Right atrium auricular region (tissue), 2 donors: ENCODE measurements at regions not wholly inside any gene's neighbourhood (a gene's known extent, or its start where the extent isn't known, plus 50 kb on each side); places are given as distances from the start of the nearest gene placed in this dataset.

Source experiments
- DNase-seq: peaks from one replicate; pipeline ENCODE4 v3.0.0-alpha.2; 2019; ENCODE audit warnings: low spot score
- H3K27ac ChIP-seq, 2 donors: fragments of 200-600 bp; sonication (generic); 1 replicate in 1 of 2; 2 replicates in 1 of 2; pipeline ENCODE4 v1.5.1; 2016 to 2019
- H3K27me3 ChIP-seq, 2 donors: fragments of 200-600 bp; sonication (generic); one replicate each; pipeline versions ENCODE4 v1.5.1 to v1.6.0; 2017 to 2019
- H3K36me3 ChIP-seq: fragments of 200-600 bp; sonication (generic); one replicate; pipeline ENCODE4 v1.5.1; 2016
- H3K4me1 ChIP-seq, 2 donors: fragments of 200-600 bp; sonication (generic); one replicate each; pipeline versions ENCODE4 v1.5.1 to v1.6.0; 2017 to 2019
- H3K4me3 ChIP-seq, 2 donors: fragments of 200-600 bp; sonication (generic); 1 replicate in 1 of 2; 2 replicates in 1 of 2; pipeline ENCODE4 v1.5.1; 2017 to 2019; ENCODE audit warnings: mild to moderate bottlenecking in 1 of 2, moderate library complexity in 1 of 2
- H3K9me3 ChIP-seq, 2 donors: fragments of 200-600 bp; sonication (generic); one replicate each; pipeline ENCODE4 v1.5.1; 2019
- CTCF ChIP-seq, 2 donors: fragments of 200-600 bp; sonication (generic); IDR thresholded peaks; one replicate each; pipeline ENCODE4 v1.5.1; 2019; ENCODE audit warnings: antibody characterized with exemption in 2 of 2

- no peak overlapping the region for H3K27ac ChIP-seq
- no peaks in the 10 kb centered on the region for H3K27me3 ChIP-seq
Observed at GRCh38 chr6:33880104-33880678, 76.4 kb upstream of the MLN start.

GRCh38 chr6:33878562-33878961 is 74.8 kb upstream of the MLN start:
- peaks cover 0 to 6% of the 10 kb centered on the region in 2 donors for H3K4me1 ChIP-seq
- no peaks in the 10 kb centered on the region for H3K27me3 ChIP-seq
- no peak overlapping the region for H3K4me3 ChIP-seq
- no peak for DNase-seq
- no peaks in the 10 kb centered on the region for H3K9me3 ChIP-seq
- no peaks in the 10 kb centered on the region for H3K36me3 ChIP-seq
- H3K27ac ChIP-seq, result no peak overlapping the region
- TF ChIP-seq CTCF (IDR thresholded peaks at IDR 0.05), result no peak

More at GRCh38 chr6:33880104-33880678, 76.4 kb upstream of the MLN start:
- Histone ChIP-seq H3K9me3 (no peaks in the 10 kb centered on the region), H3K36me3 (no peaks in the 10 kb centered on the region), H3K4me1 (peaks cover 0 to 9% of the 10 kb centered on the region in 2 donors), H3K4me3 (no peak overlapping the region)
- TF ChIP-seq CTCF (IDR thresholded peaks at IDR 0.05), result no peak
- no peak for DNase-seq

DNA sequence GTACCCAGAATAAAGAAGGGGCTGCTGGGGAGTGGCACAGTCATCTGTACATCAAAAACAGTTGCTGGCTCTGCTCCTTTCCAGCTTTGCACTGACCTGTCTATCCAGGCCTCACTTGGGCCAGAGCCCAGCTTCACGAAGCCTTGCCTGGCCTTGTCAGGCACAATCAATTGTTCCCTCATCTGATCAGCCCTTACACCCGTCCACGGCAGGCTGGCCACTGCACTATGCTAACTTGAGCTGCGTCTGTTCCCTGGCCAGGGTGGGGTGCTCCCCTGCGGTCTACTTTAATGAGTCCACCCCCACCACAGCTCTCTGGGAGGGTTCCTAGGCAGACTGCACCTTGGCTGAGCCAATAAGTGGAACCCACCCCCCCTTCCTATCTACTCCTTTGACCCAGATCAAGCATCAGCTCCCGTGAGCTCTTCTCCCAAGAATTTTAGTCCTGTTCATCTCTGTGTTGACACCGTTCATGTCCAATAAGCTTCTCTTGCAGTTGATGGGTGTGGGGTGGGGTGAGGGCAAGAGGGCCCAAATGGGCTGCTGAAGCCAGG is 74.3 kb upstream of the MLN start:
- Histone ChIP-seq H3K4me3 (no peak overlapping the region), H3K27ac (no peak overlapping the region), H3K36me3 (no peaks in the 10 kb centered on the region), H3K27me3 (no peaks in the 10 kb centered on the region), H3K4me1 (peaks cover 0 to 6% of the 10 kb centered on the region in 2 donors), H3K9me3 (no peaks in the 10 kb centered on the region)
- no peak for DNase-seq
- no peak for TF ChIP-seq CTCF (IDR thresholded peaks at IDR 0.05)

GRCh38 chr6:33875696-33876095 is 71.9 kb upstream of the MLN start:
- Histone ChIP-seq H3K9me3 (no peaks in the 10 kb centered on the region), H3K27ac (no peak overlapping the region), H3K36me3 (no peaks in the 10 kb centered on the region), H3K4me3 (no peak overlapping the region), H3K27me3 (no peaks in the 10 kb centered on the region), H3K4me1 (no peaks in the 10 kb centered on the region)
- TF ChIP-seq CTCF (IDR thresholded peaks at IDR 0.05), result no peak
- no peak for DNase-seq

GRCh38 chr6:33875141-33875581 is 71.4 kb upstream of the MLN start:
- Histone ChIP-seq H3K4me1 (no peaks in the 10 kb centered on the region), H3K4me3 (no peak overlapping the region), H3K9me3 (no peaks in the 10 kb centered on the region), H3K36me3 (no peaks in the 10 kb centered on the region), H3K27me3 (no peaks in the 10 kb centered on the region), H3K27ac (no peak overlapping the region)
- no peak for DNase-seq
- no peak for TF ChIP-seq CTCF (IDR thresholded peaks at IDR 0.05)
